Type B pancreatic cell (in vitro differentiated cells): ENCODE measurements at regions not wholly inside any gene's neighbourhood (a gene's known extent, or its start where the extent isn't known, plus 50 kb on each side); places are given as distances from the start of the nearest gene placed in this dataset.

Source experiments
- DNase-seq: peaks from one replicate; pipeline ENCODE4 v3.0.0; 2021; ENCODE audit warnings: mixed read lengths; ENCODE audit not compliant: unreplicated experiment; ENCODE audit errors: extremely low spot score
- H3K27ac Mint-ChIP-seq: 2 replicates; pipeline ENCODE4 v1.8.0; 2021; ENCODE audit warnings: mild to moderate bottlenecking, mixed read lengths
- H3K27me3 Mint-ChIP-seq: 2 replicates; pipeline ENCODE4 v1.8.0; 2021; ENCODE audit warnings: mixed read lengths
- H3K36me3 Mint-ChIP-seq: 2 replicates; pipeline ENCODE4 v1.8.0; 2021; ENCODE audit warnings: mixed read lengths
- H3K4me1 Mint-ChIP-seq: one replicate; pipeline ENCODE4 v1.8.0; 2021; ENCODE audit warnings: mixed read lengths; ENCODE audit not compliant: unreplicated experiment
- H3K4me3 Mint-ChIP-seq: 2 replicates; pipeline ENCODE4 v1.8.0; 2021; ENCODE audit warnings: mild to moderate bottlenecking, mixed read lengths
- H3K9me3 Mint-ChIP-seq: 2 replicates; pipeline ENCODE4 v1.8.0; 2021; ENCODE audit warnings: mixed read lengths
- TF ChIP-seq, protein P1 (sequence below): fragments of 200-600 bp; sonication (generic); conservative IDR thresholded peaks from 2 replicates; pipeline ENCODE4 v1.5.0; 2021; ENCODE audit warnings: antibody characterized with exemption, mild to moderate bottlenecking

DNA sequence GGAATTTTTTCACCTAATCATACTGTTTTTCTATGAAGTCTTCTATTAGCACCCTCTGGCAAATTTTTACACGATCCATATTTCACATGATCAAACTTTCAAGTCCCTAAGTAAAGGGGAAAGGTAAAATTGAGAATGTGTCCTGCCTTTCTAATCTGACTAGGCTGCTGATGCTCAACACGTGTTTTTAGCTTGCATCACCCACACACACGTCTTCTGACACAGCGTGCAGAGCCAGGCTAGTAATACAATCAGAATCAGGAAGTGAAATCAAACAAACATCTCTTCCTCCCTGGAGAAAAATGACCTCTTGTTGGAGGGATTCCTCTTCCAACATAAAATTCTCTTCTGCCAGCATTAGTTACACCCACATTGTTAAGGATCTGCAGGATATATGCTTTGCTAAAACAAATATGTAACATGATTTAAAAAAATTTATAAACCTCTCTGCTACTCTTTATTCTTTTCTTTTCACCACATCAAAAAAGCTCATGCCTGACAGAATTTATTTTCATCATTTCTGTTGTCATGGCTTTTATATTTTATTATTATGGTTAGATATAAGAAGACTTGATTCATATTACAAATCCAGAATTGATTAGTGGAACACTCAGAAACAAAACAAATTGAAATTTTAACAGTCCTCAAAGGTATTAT, 122.4 kb downstream of the RAP2B start:
- Mint-ChIP-seq H3K4me1 (peaks cover 11% of the 10 kb centered on the region), H3K9me3 (no peaks in the 10 kb centered on the region), H3K4me3 (no peak overlapping the region), H3K27ac (peak overlapping the region; percentile 80), H3K27me3 (no peaks in the 10 kb centered on the region), H3K36me3 (no peaks in the 10 kb centered on the region)
- DNase-seq: no peak
- TF ChIP-seq, protein P1, sequence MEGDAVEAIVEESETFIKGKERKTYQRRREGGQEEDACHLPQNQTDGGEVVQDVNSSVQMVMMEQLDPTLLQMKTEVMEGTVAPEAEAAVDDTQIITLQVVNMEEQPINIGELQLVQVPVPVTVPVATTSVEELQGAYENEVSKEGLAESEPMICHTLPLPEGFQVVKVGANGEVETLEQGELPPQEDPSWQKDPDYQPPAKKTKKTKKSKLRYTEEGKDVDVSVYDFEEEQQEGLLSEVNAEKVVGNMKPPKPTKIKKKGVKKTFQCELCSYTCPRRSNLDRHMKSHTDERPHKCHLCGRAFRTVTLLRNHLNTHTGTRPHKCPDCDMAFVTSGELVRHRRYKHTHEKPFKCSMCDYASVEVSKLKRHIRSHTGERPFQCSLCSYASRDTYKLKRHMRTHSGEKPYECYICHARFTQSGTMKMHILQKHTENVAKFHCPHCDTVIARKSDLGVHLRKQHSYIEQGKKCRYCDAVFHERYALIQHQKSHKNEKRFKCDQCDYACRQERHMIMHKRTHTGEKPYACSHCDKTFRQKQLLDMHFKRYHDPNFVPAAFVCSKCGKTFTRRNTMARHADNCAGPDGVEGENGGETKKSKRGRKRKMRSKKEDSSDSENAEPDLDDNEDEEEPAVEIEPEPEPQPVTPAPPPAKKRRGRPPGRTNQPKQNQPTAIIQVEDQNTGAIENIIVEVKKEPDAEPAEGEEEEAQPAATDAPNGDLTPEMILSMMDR: no peak

- H3K4me3 Mint-ChIP-seq: no peak overlapping the region
- H3K36me3 Mint-ChIP-seq: no peaks in the 10 kb centered on the region
- no peaks in the 10 kb centered on the region for H3K9me3 Mint-ChIP-seq
- TF ChIP-seq, protein P1: no peak
- peaks cover 11% of the 10 kb centered on the region for H3K4me1 Mint-ChIP-seq
- H3K27me3 Mint-ChIP-seq: no peaks in the 10 kb centered on the region
- DNase-seq: no peak
- peak overlapping the region; percentile 73 for H3K27ac Mint-ChIP-seq
Measured at GRCh38 chr3:153285194-153285641, 123.2 kb downstream of the RAP2B start.

- Mint-ChIP-seq H3K9me3 (no peaks in the 10 kb centered on the region), H3K36me3 (no peaks in the 10 kb centered on the region), H3K27ac (peak overlapping the region; percentile 78), H3K4me1 (peaks cover 11% of the 10 kb centered on the region), H3K4me3 (no peak overlapping the region), H3K27me3 (no peaks in the 10 kb centered on the region)
- DNase-seq: no peak
- TF ChIP-seq, protein P1: no peak
Measured at GRCh38 chr3:153285982-153286381, 124.0 kb downstream of the RAP2B start.

- Mint-ChIP-seq H3K4me1 (peaks cover 11% of the 10 kb centered on the region), H3K27ac (no peak overlapping the region), H3K4me3 (no peak overlapping the region), H3K36me3 (no peaks in the 10 kb centered on the region), H3K9me3 (no peaks in the 10 kb centered on the region), H3K27me3 (no peaks in the 10 kb centered on the region)
- DNase-seq: no peak
- TF ChIP-seq, protein P1: no peak
Measured at GRCh38 chr3:153287017-153287416, 125.0 kb downstream of the RAP2B start.

GRCh38 chr3:153289334-153289808, 127.3 kb downstream of the RAP2B start:
- Mint-ChIP-seq H3K27me3 (no peaks in the 10 kb centered on the region), H3K4me3 (no peak overlapping the region), H3K9me3 (no peaks in the 10 kb centered on the region), H3K36me3 (no peaks in the 10 kb centered on the region), H3K27ac (no peak overlapping the region), H3K4me1 (peaks cover 7% of the 10 kb centered on the region)
- TF ChIP-seq, protein P1: no peak
- no peak for DNase-seq
